Esophagus muscularis mucosa (tissue), 4 donors: ENCODE measurements at regions not wholly inside any gene's neighbourhood (a gene's known extent, or its start where the extent isn't known, plus 50 kb on each side); places are given as distances from the start of the nearest gene placed in this dataset.

ENCODE experiments used
- DNase-seq: peaks from one replicate; pipeline ENCODE4 v3.0.0-alpha.2; 2017; ENCODE audit errors: extremely low spot score
- H3K27ac ChIP-seq, 4 donors: fragments of 200-600 bp; sonication (generic); replicated peaks in 1 of 4; 1 replicate in 3 of 4; 2 replicates in 1 of 4; pipeline ENCODE4 v1.5.1; 2016 to 2019; ENCODE audit warnings: mild to moderate bottlenecking in 1 of 4
- H3K27me3 ChIP-seq, 4 donors: fragments of 200-600 bp; sonication (generic); one replicate each; pipeline versions ENCODE4 v1.5.1 to v1.6.0; 2016 to 2019
- H3K36me3 ChIP-seq, 4 donors: fragments of 200-600 bp; sonication (generic); one replicate each; pipeline ENCODE4 v1.5.1; 2016 to 2019
- H3K4me1 ChIP-seq, 4 donors: fragments of 200-600 bp; sonication (generic); one replicate each; pipeline ENCODE4 v1.5.1; 2016 to 2019
- H3K4me3 ChIP-seq, 4 donors: fragments of 200-600 bp; sonication (generic); 1 replicate in 2 of 4; 2 replicates in 2 of 4; pipeline ENCODE4 v1.5.1; 2016 to 2019; ENCODE audit warnings: mild to moderate bottlenecking in 4 of 4, moderate library complexity in 1 of 4
- H3K9me3 ChIP-seq, 4 donors: fragments of 200-600 bp; sonication (generic); 1 replicate in 3 of 4; 2 replicates in 1 of 4; pipeline ENCODE4 v1.5.1; 2016 to 2019
- CTCF ChIP-seq, 3 experiments: fragments of 200-600 bp in 2 of 3; fragments of 450-650 bp in 1 of 3; sonication (generic) in 2 of 3; IDR thresholded peaks; one replicate each; pipeline ENCODE4 v1.5.1; 2017 to 2019; ENCODE audit warnings: antibody characterized with exemption in 3 of 3, mild to moderate bottlenecking in 2 of 3, moderate library complexity in 1 of 3
- EP300 ChIP-seq: sonication (generic); formaldehyde crosslinking; IDR thresholded peaks from one replicate; pipeline ENCODE4 v1.6.1; 2017; ENCODE audit warnings: antibody characterized with exemption
- POLR2A ChIP-seq: fragments of 450-650 bp; IDR thresholded peaks from one replicate; pipeline ENCODE4 v1.6.1; 2017; ENCODE audit warnings: antibody characterized with exemption, moderate library complexity, mild to moderate bottlenecking, low read depth
- POLR2AphosphoS5 ChIP-seq, 2 donors: sonication (generic); formaldehyde crosslinking; IDR thresholded peaks; one replicate each; pipeline ENCODE4 v1.6.1; 2017; ENCODE audit warnings: antibody characterized with exemption in 2 of 2
- WGBS: methylation state at CpG from one replicate; pipeline ENCODE4 v1.1.5; 2018; 5-methylcytosine and 5-hydroxymethylcytosine counted together
- intact Hi-C: fragments of 100-400 bp; cut with DNase I; formaldehyde crosslinking; loops from one replicate; pipeline ENCODE4 v1.15.1; 2023

GRCh38 chr4:96974295-96974694 lies 1134.4 kb downstream of the PDHA2 start:
- H3K4me1 ChIP-seq: no peaks in the 10 kb centered on the region
- no peak for TF ChIP-seq CTCF (IDR thresholded peaks at IDR 0.05)
- TF ChIP-seq POLR2A: no peak
- TF ChIP-seq EP300: no peak
- no peak for TF ChIP-seq POLR2AphosphoS5 (IDR thresholded peaks at IDR 0.05)
- H3K4me3 ChIP-seq: no peak overlapping the region
- no peak for DNase-seq
- H3K36me3 ChIP-seq: no peaks in the 10 kb centered on the region
- no peak overlapping the region for H3K27ac ChIP-seq
- intact Hi-C loops: no loop called here
- H3K9me3 ChIP-seq: no peaks in the 10 kb centered on the region
- no peaks in the 10 kb centered on the region for H3K27me3 ChIP-seq
- WGBS: 51% methylated on average over 2 of the region's 2 CpGs

DNA sequence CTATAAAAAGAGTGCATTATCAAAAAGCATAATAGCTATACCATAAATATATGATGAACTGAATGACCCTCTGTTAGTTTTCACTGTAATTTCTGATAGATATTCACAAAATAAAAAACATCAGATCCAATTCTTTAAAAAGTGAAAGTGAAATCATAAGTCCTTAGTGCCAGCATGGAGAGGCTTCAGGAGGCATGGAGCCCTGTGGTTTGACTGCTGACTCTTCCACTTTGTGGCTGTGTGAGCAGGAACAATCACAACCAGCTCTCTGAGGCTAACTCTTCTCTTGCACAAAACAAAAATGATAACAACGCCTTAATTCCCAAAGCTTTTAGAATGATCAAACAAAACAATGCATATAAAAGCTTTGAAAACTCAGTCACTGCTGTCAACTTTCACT lies 1143.9 kb downstream of the PDHA2 start:
- DNase-seq: no peak
- H3K27me3 ChIP-seq: no peaks in the 10 kb centered on the region
- H3K36me3 ChIP-seq: no peaks in the 10 kb centered on the region
- H3K27ac ChIP-seq: no peak overlapping the region
- 59% methylated on average over 1 of the region's 1 CpG for WGBS
- no peaks in the 10 kb centered on the region for H3K4me1 ChIP-seq
- H3K4me3 ChIP-seq: peak overlapping the region in 1 of 4 donors; percentile 4
- peaks cover 0 to 1% (median 0%) of the 10 kb centered on the region in 4 donors for H3K9me3 ChIP-seq
- TF ChIP-seq POLR2A (no peak), CTCF (IDR thresholded peaks at IDR 0.05) (no peak), POLR2AphosphoS5 (IDR thresholded peaks at IDR 0.05) (no peak), EP300 (no peak)
- intact Hi-C loops: no loop called here

DNA sequence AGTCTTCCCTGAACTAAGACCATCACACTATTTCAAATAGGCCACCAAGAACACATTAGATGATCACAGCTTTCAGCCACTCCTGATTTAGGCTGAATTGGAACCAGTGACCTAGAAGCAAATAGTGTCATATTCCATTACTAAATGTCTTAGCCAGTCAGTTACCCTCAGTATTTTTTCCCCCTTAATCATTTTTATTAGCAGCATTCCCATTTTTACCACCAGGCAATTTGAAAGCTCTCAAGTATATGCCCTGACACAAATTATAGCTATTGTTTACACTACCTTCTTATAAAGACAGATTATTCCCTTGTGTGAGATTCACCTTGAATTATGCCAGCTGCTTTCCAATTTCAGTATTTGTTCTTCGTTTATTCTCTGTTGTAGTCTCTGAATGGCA lies 1146.9 kb downstream of the PDHA2 start:
- H3K36me3 ChIP-seq: no peaks in the 10 kb centered on the region
- TF ChIP-seq POLR2AphosphoS5 (IDR thresholded peaks at IDR 0.05): no peak
- TF ChIP-seq POLR2A: no peak
- no peak for TF ChIP-seq EP300
- no peak for TF ChIP-seq CTCF (IDR thresholded peaks at IDR 0.05)
- intact Hi-C loops: no loop called here
- no peaks in the 10 kb centered on the region for H3K4me1 ChIP-seq
- H3K27ac ChIP-seq: no peak overlapping the region
- no peak overlapping the region for H3K4me3 ChIP-seq
- no peak for DNase-seq
- WGBS: 50% methylated on average over 1 of the region's 1 CpG
- no peaks in the 10 kb centered on the region for H3K27me3 ChIP-seq
- H3K9me3 ChIP-seq: peaks cover 0 to 8% (median 0%) of the 10 kb centered on the region in 4 donors

GRCh38 chr4:96991083-96991482 lies 1151.2 kb downstream of the PDHA2 start:
- intact Hi-C loops: no loop called here
- no peaks in the 10 kb centered on the region for H3K4me1 ChIP-seq
- WGBS: 100% methylated on average over 1 of the region's 1 CpG

More at GRCh38 chr4:96991083-96991482, 1151.2 kb downstream of the PDHA2 start:
- no peak for TF ChIP-seq EP300
- no peak for TF ChIP-seq POLR2A
- no peak for TF ChIP-seq CTCF (IDR thresholded peaks at IDR 0.05)
- no peak for TF ChIP-seq POLR2AphosphoS5 (IDR thresholded peaks at IDR 0.05)
- Histone ChIP-seq H3K36me3 (no peaks in the 10 kb centered on the region), H3K9me3 (peaks cover 0 to 8% (median 0%) of the 10 kb centered on the region in 4 donors), H3K27ac (no peak overlapping the region), H3K27me3 (no peaks in the 10 kb centered on the region), H3K4me3 (no peak overlapping the region)
- DNase-seq: no peak
